ENCODE measurements at regions not wholly inside any gene's neighbourhood (a gene's known extent, or its start where the extent isn't known, plus 50 kb on each side); places are given as distances from the start of the nearest gene placed in this dataset.

- H3K36me3 ChIP-seq = no peaks in the 10 kb centered on the region
- ATAC-seq (no peak), DNase-seq (no peak)
- H3K9me3 ChIP-seq = no peaks in the 10 kb centered on the region
- intact Hi-C loops (cut with DNase I) = no loop called here
- TF ChIP-seq CTCF (IDR thresholded peaks at IDR 0.05) = no peak
- H3K4me1 ChIP-seq = no peaks in the 10 kb centered on the region
- no peaks in the 10 kb centered on the region for H3K27me3 ChIP-seq (ENCODE audit: low read depth)
- H3K27ac ChIP-seq = no peak overlapping the region
- no peak overlapping the region for H3K4me3 ChIP-seq
Measured at GRCh38 chr17:70468661-70469060, 299.3 kb downstream of the KCNJ2 start.

GRCh38 chr17:70473049-70473448 is 303.7 kb downstream of the KCNJ2 start:
- intact Hi-C loops (cut with DNase I) = no loop called here
- Histone ChIP-seq H3K4me1 (no peaks in the 10 kb centered on the region), H3K27me3 (ENCODE audit: low read depth) (no peaks in the 10 kb centered on the region), H3K4me3 (no peak overlapping the region), H3K27ac (no peak overlapping the region), H3K36me3 (no peaks in the 10 kb centered on the region), H3K9me3 (no peaks in the 10 kb centered on the region)
- no peak for TF ChIP-seq CTCF (IDR thresholded peaks at IDR 0.05)
- no peak for ATAC-seq
- peak; percentile 21 for DNase-seq

GRCh38 chr17:70476368-70476767 is 307.0 kb downstream of the KCNJ2 start:
- Histone ChIP-seq H3K27ac (no peak overlapping the region), H3K36me3 (no peaks in the 10 kb centered on the region), H3K9me3 (no peaks in the 10 kb centered on the region), H3K4me3 (no peak overlapping the region), H3K27me3 (ENCODE audit: low read depth) (no peaks in the 10 kb centered on the region), H3K4me1 (no peaks in the 10 kb centered on the region)
- ATAC-seq (no peak), DNase-seq (no peak)
- TF ChIP-seq CTCF (IDR thresholded peaks at IDR 0.05) = no peak
- intact Hi-C loops (cut with DNase I) = no loop called here

GRCh38 chr17:70478902-70479301 is 309.6 kb downstream of the KCNJ2 start:
- Histone ChIP-seq H3K4me1 (no peaks in the 10 kb centered on the region), H3K36me3 (no peaks in the 10 kb centered on the region), H3K27ac (no peak overlapping the region), H3K4me3 (no peak overlapping the region), H3K27me3 (ENCODE audit: low read depth) (no peaks in the 10 kb centered on the region), H3K9me3 (no peaks in the 10 kb centered on the region)
- DNase-seq (no peak), ATAC-seq (peak in 1 of 2 donors; percentile 13)
- TF ChIP-seq CTCF (IDR thresholded peaks at IDR 0.05) = no peak
- intact Hi-C loops (cut with DNase I) = no loop called here

- no peaks in the 10 kb centered on the region for H3K27me3 ChIP-seq (ENCODE audit: low read depth)
- ATAC-seq (no peak), DNase-seq (no peak)
- H3K36me3 ChIP-seq = no peaks in the 10 kb centered on the region
- intact Hi-C loops (cut with DNase I) = no loop called here
- H3K27ac ChIP-seq = no peak overlapping the region
- no peaks in the 10 kb centered on the region for H3K4me1 ChIP-seq
- H3K4me3 ChIP-seq = no peak overlapping the region
- TF ChIP-seq CTCF (IDR thresholded peaks at IDR 0.05) = no peak
- no peaks in the 10 kb centered on the region for H3K9me3 ChIP-seq
Measured at GRCh38 chr17:70479779-70480178, 310.4 kb downstream of the KCNJ2 start.

GRCh38 chr17:70483624-70484023 is 314.3 kb downstream of the KCNJ2 start:
- no peak overlapping the region for H3K4me3 ChIP-seq
- no peaks in the 10 kb centered on the region for H3K36me3 ChIP-seq
- TF ChIP-seq CTCF (IDR thresholded peaks at IDR 0.05) = no peak
- no peaks in the 10 kb centered on the region for H3K4me1 ChIP-seq
- no peaks in the 10 kb centered on the region for H3K9me3 ChIP-seq
- no peak overlapping the region for H3K27ac ChIP-seq
- ATAC-seq (no peak), DNase-seq (no peak)
- intact Hi-C loops (cut with DNase I) = no loop called here
- H3K27me3 ChIP-seq (ENCODE audit: low read depth) = no peaks in the 10 kb centered on the region

Measured in lower lobe of right lung (tissue), 2 donors.